Liver (tissue), 8 donors: ENCODE measurements at regions not wholly inside any gene's neighbourhood (a gene's known extent, or its start where the extent isn't known, plus 50 kb on each side); places are given as distances from the start of the nearest gene placed in this dataset.

Source experiments
- DNase-seq: peaks from one replicate; pipeline ENCODE4 v3.0.0-alpha.2; 2017; ENCODE audit warnings: low spot score
- H3K27ac ChIP-seq, 2 donors: one replicate each; pipeline ENCODE4 v1.7.0; 2013; ENCODE audit warnings: inconsistent platforms in 2 of 2, low read length in 2 of 2, control low read depth in 1 of 2, low read depth in 1 of 2, mild to moderate bottlenecking in 1 of 2
- H3K27me3 ChIP-seq, 4 donors: one replicate each; pipeline versions ENCODE4 v1.6.1 to v1.7.0; 2013; ENCODE audit warnings: low read length in 3 of 4, inconsistent platforms in 1 of 4, mild to moderate bottlenecking in 1 of 4, moderate library complexity in 1 of 4; ENCODE audit not compliant: control insufficient read depth in 4 of 4, insufficient read depth in 4 of 4
- H3K36me3 ChIP-seq, 4 donors: one replicate each; pipeline versions ENCODE4 v1.6.1 to v1.7.0; 2013; ENCODE audit warnings: low read length in 3 of 4, mild to moderate bottlenecking in 3 of 4, low read depth in 1 of 4, moderate library complexity in 1 of 4; ENCODE audit not compliant: control insufficient read depth in 4 of 4, insufficient read depth in 3 of 4
- H3K4me1 ChIP-seq, 4 donors: one replicate each; pipeline versions ENCODE4 v1.6.1 to v1.7.0; 2013; ENCODE audit warnings: low read length in 3 of 4, mild to moderate bottlenecking in 3 of 4, moderate library complexity in 1 of 4; ENCODE audit not compliant: control insufficient read depth in 4 of 4, insufficient read depth in 4 of 4
- H3K4me3 ChIP-seq, 3 donors: one replicate each; pipeline versions ENCODE4 v1.6.1 to v1.7.0; 2013; ENCODE audit warnings: low read length in 3 of 3, control low read depth in 1 of 3, low read depth in 1 of 3, mild to moderate bottlenecking in 1 of 3
- H3K9ac ChIP-seq, 2 donors: one replicate each; pipeline ENCODE4 v1.7.0; 2013; ENCODE audit warnings: low read length in 2 of 2, mild to moderate bottlenecking in 2 of 2, moderate library complexity in 2 of 2, control low read depth in 1 of 2, low read depth in 1 of 2
- H3K9me3 ChIP-seq, 4 donors: one replicate each; pipeline versions ENCODE4 v1.6.1 to v1.7.0; 2013; ENCODE audit warnings: low read length in 3 of 4; ENCODE audit not compliant: control insufficient read depth in 4 of 4
- FOXA1 ChIP-seq: IDR thresholded peaks from 2 replicates; pipeline ENCODE4 v1.6.1; 2016; ENCODE audit warnings: antibody characterized with exemption
- FOXA2 ChIP-seq: IDR thresholded peaks from 2 replicates; pipeline ENCODE4 v1.6.1; 2016; ENCODE audit warnings: antibody characterized with exemption
- HNF4A ChIP-seq, 2 donors: conservative IDR thresholded peaks; 2 replicates each; pipeline ENCODE4 v1.6.1; 2016; ENCODE audit warnings: antibody characterized with exemption in 2 of 2, mild to moderate bottlenecking in 2 of 2
- JUND ChIP-seq, 2 donors: IDR thresholded peaks; 2 replicates each; pipeline ENCODE4 v1.6.1; 2016; ENCODE audit warnings: antibody characterized with exemption in 2 of 2
- NR2F2 ChIP-seq: IDR thresholded peaks from 2 replicates; pipeline ENCODE4 v1.6.1; 2016; ENCODE audit warnings: antibody characterized with exemption
- RAD21 ChIP-seq, 2 donors: IDR thresholded peaks; 2 replicates each; pipeline ENCODE4 v1.6.1; 2016; ENCODE audit warnings: antibody characterized with exemption in 2 of 2, mild to moderate bottlenecking in 2 of 2
- REST ChIP-seq: IDR thresholded peaks from 2 replicates; pipeline ENCODE4 v1.6.1; 2016; ENCODE audit warnings: antibody characterized with exemption, mild to moderate bottlenecking
- RXRA ChIP-seq, 2 donors: IDR thresholded peaks; 2 replicates each; pipeline ENCODE4 v1.6.1; 2017 to 2018; ENCODE audit warnings: antibody characterized with exemption in 2 of 2, mild to moderate bottlenecking in 1 of 2
- YY1 ChIP-seq: IDR thresholded peaks from 2 replicates; pipeline ENCODE4 v1.6.1; 2016; ENCODE audit warnings: antibody characterized with exemption, mild to moderate bottlenecking
- WGBS: extraction: QIAGEN DNeasy Blood & Tissue Kit; methylation state at CpG from one replicate; pipeline ENCODE4 v1.1.7; 2013; 5-methylcytosine and 5-hydroxymethylcytosine counted together
- TF ChIP-seq, protein P1 (sequence below): fragments of 150-350 bp; IDR thresholded peaks from 2 replicates; pipeline ENCODE4 v1.5.1; 2017; ENCODE audit warnings: improper control_type of control experiment, low read depth, low read length; ENCODE audit not compliant: missing input control
- TF ChIP-seq, protein P2 (sequence below): IDR thresholded peaks from 2 replicates; pipeline ENCODE4 v1.6.1; 2016; ENCODE audit warnings: antibody characterized with exemption
- donor health status: healthy.
- donor health status: healthy.
- donor health status: healthy.
- donor health status: healthy.
- donor health status: healthy.

- TF ChIP-seq REST: no peak
Observed at GRCh38 chr20:48069596-48069995, 284.3 kb upstream of the SULF2 start (continued).

GRCh38 chr20:48066851-48067250, 281.6 kb upstream of the SULF2 start:
- Histone ChIP-seq H3K27me3 (no peaks in the 10 kb centered on the region), H3K27ac (no peak overlapping the region), H3K36me3 (no peaks in the 10 kb centered on the region), H3K9ac (no peak overlapping the region), H3K4me1 (no peaks in the 10 kb centered on the region), H3K9me3 (peaks cover 0 to 5% (median 0%) of the 10 kb centered on the region in 4 donors), H3K4me3 (no peak overlapping the region)
- TF ChIP-seq HNF4A (conservative IDR thresholded peaks at IDR 0.05): no peak
- no peak for TF ChIP-seq FOXA2
- no peak for TF ChIP-seq YY1
- TF ChIP-seq RAD21 (IDR thresholded peaks at IDR 0.05): no peak
- TF ChIP-seq RXRA (IDR thresholded peaks at IDR 0.05): no peak
- no peak for TF ChIP-seq FOXA1
- TF ChIP-seq NR2F2: no peak
- WGBS: 91% methylated on average over 3 of the region's 3 CpGs
- DNase-seq: no peak

DNA sequence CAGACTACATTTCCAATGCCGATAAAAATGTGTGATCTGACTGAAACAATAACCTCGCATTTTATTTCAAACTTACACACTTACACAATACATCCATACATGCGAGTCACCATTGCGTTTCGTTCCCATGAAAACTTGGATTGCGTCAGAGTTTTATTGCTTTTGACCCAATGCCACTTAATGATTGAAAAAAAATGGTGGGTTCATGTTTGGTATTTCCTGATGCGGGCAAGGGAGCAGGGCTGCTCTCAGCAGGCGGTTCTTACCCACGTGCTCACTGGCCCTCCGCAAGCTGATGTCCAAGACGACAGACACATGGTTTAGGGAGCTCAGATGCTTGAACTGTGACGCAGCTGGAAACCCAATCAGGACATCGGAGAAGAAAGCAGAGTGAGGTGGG, 281.0 kb upstream of the SULF2 start:
- H3K36me3 ChIP-seq: no peaks in the 10 kb centered on the region
- H3K4me1 ChIP-seq: no peaks in the 10 kb centered on the region
- H3K9me3 ChIP-seq: peaks cover 0 to 5% (median 0%) of the 10 kb centered on the region in 4 donors
- H3K27ac ChIP-seq: no peak overlapping the region
- H3K4me3 ChIP-seq: no peak overlapping the region
- 88% methylated on average over 13 of the region's 13 CpGs for WGBS
- no peak for DNase-seq
- TF ChIP-seq, protein P1, sequence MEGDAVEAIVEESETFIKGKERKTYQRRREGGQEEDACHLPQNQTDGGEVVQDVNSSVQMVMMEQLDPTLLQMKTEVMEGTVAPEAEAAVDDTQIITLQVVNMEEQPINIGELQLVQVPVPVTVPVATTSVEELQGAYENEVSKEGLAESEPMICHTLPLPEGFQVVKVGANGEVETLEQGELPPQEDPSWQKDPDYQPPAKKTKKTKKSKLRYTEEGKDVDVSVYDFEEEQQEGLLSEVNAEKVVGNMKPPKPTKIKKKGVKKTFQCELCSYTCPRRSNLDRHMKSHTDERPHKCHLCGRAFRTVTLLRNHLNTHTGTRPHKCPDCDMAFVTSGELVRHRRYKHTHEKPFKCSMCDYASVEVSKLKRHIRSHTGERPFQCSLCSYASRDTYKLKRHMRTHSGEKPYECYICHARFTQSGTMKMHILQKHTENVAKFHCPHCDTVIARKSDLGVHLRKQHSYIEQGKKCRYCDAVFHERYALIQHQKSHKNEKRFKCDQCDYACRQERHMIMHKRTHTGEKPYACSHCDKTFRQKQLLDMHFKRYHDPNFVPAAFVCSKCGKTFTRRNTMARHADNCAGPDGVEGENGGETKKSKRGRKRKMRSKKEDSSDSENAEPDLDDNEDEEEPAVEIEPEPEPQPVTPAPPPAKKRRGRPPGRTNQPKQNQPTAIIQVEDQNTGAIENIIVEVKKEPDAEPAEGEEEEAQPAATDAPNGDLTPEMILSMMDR: no peak
- TF ChIP-seq, protein P2, sequence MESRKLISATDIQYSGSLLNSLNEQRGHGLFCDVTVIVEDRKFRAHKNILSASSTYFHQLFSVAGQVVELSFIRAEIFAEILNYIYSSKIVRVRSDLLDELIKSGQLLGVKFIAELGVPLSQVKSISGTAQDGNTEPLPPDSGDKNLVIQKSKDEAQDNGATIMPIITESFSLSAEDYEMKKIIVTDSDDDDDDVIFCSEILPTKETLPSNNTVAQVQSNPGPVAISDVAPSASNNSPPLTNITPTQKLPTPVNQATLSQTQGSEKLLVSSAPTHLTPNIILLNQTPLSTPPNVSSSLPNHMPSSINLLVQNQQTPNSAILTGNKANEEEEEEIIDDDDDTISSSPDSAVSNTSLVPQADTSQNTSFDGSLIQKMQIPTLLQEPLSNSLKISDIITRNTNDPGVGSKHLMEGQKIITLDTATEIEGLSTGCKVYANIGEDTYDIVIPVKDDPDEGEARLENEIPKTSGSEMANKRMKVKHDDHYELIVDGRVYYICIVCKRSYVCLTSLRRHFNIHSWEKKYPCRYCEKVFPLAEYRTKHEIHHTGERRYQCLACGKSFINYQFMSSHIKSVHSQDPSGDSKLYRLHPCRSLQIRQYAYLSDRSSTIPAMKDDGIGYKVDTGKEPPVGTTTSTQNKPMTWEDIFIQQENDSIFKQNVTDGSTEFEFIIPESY: no peak
- TF ChIP-seq RXRA (IDR thresholded peaks at IDR 0.05) (no peak), JUND (IDR thresholded peaks at IDR 0.05) (no peak)
- no peaks in the 10 kb centered on the region for H3K27me3 ChIP-seq
- no peak overlapping the region for H3K9ac ChIP-seq
